Endothelial cell of umbilical vein (primary cell): ENCODE measurements at regions not wholly inside any gene's neighbourhood (a gene's known extent, or its start where the extent isn't known, plus 50 kb on each side); places are given as distances from the start of the nearest gene placed in this dataset.

Source experiments
- BruUV-seq: library from RNA; stranded (reverse); fragments of 400-500 nt; replicated peaks from 2 replicates; lab custom pipeline; 2021; lab: Mats Ljungman, UMichigan
- CTCF ChIA-PET: fragments of 300-600, 350-600 bp; sonication (Branson Sonifier 250); formaldehyde crosslinking; loops from one replicate; lab custom pipeline; 2021; ENCODE audit warnings: antibody characterized with exemption, inconsistent platforms; lab: Charles Lee
- POLR2A ChIA-PET: fragments of 300-600, 350-600 bp; sonication (Branson Sonifier 250); formaldehyde crosslinking; loops from one replicate; lab custom pipeline; 2021; ENCODE audit warnings: antibody characterized with exemption, inconsistent platforms; lab: Charles Lee
- DNase-seq: peaks from one replicate; pipeline ENCODE4 v3.0.0-alpha.2; 2011; ENCODE audit warnings: low read depth, low spot score
- FAIRE-seq: peaks from 2 replicates; lab custom pipeline; 2011; peaks lifted over from hg19 to GRCh38; lab: Jason Lieb, UNC
- H2AFZ ChIP-seq: 2 replicates; pipeline ENCODE4 v1.6.0; 2012; ENCODE audit warnings: low read depth, low read length, control low read depth, inconsistent platforms
- H3K27ac ChIP-seq: 2 replicates; pipeline ENCODE4 v1.5.1; 2011; ENCODE audit warnings: low read depth, mild to moderate bottlenecking, control low read depth, low read length, moderate library complexity; ENCODE audit not compliant: insufficient read depth
- H3K27me3 ChIP-seq, 2 experiments: 2 replicates each; pipeline versions ENCODE4 v1.6.0 to v1.6.1; 2011; ENCODE audit warnings: low read length in 2 of 2, mixed read lengths in 1 of 2; ENCODE audit not compliant: control insufficient read depth in 2 of 2, insufficient read depth in 2 of 2
- H3K36me3 ChIP-seq, 2 experiments: 2 replicates in 1 of 2; 3 replicates in 1 of 2; pipeline ENCODE4 v1.5.1; 2011; ENCODE audit warnings: low read length in 2 of 2, mild to moderate bottlenecking in 1 of 2, moderate library complexity in 1 of 2; ENCODE audit not compliant: control insufficient read depth in 2 of 2, insufficient read depth in 2 of 2; ENCODE audit errors: extremely low read depth in 1 of 2
- H3K4me1 ChIP-seq: 3 replicates; pipeline ENCODE4 v1.5.1; 2011; ENCODE audit warnings: mild to moderate bottlenecking, low read length; ENCODE audit not compliant: control insufficient read depth, insufficient read depth; ENCODE audit errors: extremely low read depth
- H3K4me2 ChIP-seq: 2 replicates; pipeline ENCODE4 v1.6.1; 2011; ENCODE audit warnings: low read length, control low read depth, mixed read lengths; ENCODE audit not compliant: insufficient read depth
- H3K4me3 ChIP-seq, 3 experiments: fragments of 200-600 bp in 1 of 3; sonication (generic), shearing (Covaris generic) in 1 of 3; replicated peaks in 1 of 3; 2 replicates each; pipeline ENCODE4 v1.5.1; 2011 to 2016; ENCODE audit warnings: control low read depth in 3 of 3, low read length in 3 of 3, mild to moderate bottlenecking in 2 of 3, inconsistent platforms in 1 of 3, low read depth in 1 of 3, moderate library complexity in 1 of 3; ENCODE audit not compliant: insufficient read depth in 1 of 3
- H3K79me2 ChIP-seq: 2 replicates; pipeline ENCODE4 v1.6.0; 2012; ENCODE audit warnings: low read length, inconsistent platforms; ENCODE audit not compliant: control insufficient read depth, insufficient read depth
- H3K9ac ChIP-seq: replicated peaks from 2 replicates; pipeline ENCODE3; 2011; ENCODE audit warnings: low read length, control low read depth; ENCODE audit not compliant: insufficient read depth; ENCODE audit errors: extremely low read depth
- H3K9me1 ChIP-seq: replicated peaks from 3 replicates; pipeline ENCODE4 v1.6.0; 2011; ENCODE audit warnings: mild to moderate bottlenecking, low read length; ENCODE audit not compliant: control insufficient read depth, insufficient read depth; ENCODE audit errors: extremely low read depth
- H3K9me3 ChIP-seq: replicated peaks from 2 replicates; pipeline ENCODE4 v1.5.1; 2012; ENCODE audit warnings: low read length, inconsistent platforms; ENCODE audit not compliant: control insufficient read depth, insufficient read depth
- H4K20me1 ChIP-seq: replicated peaks from 2 replicates; pipeline ENCODE3; 2011; ENCODE audit warnings: mild to moderate bottlenecking, low read length; ENCODE audit not compliant: control insufficient read depth, insufficient read depth; ENCODE audit errors: extremely low read depth
- EZH2 ChIP-seq: IDR thresholded peaks from 2 replicates; pipeline ENCODE4 v1.6.1; 2012; ENCODE audit warnings: borderline replicate concordance, low read depth, mild to moderate bottlenecking, moderate library complexity, low read length, inconsistent platforms; ENCODE audit not compliant: severe bottlenecking
- FOS ChIP-seq: IDR thresholded peaks from 2 replicates; pipeline ENCODE4 v1.6.1; 2011; ENCODE audit warnings: mild to moderate bottlenecking, low read length, moderate library complexity, borderline replicate concordance; ENCODE audit not compliant: insufficient read depth
- GATA2 ChIP-seq: IDR thresholded peaks from 2 replicates; pipeline ENCODE4 v1.7.0; 2011; ENCODE audit warnings: low read depth, mild to moderate bottlenecking, moderate library complexity, mixed read lengths, low read length; ENCODE audit not compliant: insufficient read length, insufficient read depth
- JUN ChIP-seq: IDR thresholded peaks from 2 replicates; pipeline ENCODE4 v1.6.1; 2011; ENCODE audit warnings: borderline replicate concordance, low read depth; ENCODE audit not compliant: insufficient read length, insufficient read depth
- MAX ChIP-seq: IDR thresholded peaks from 2 replicates; pipeline ENCODE4 v1.6.1; 2011; ENCODE audit not compliant: insufficient read depth, insufficient read length
- MYC ChIP-seq: IDR thresholded peaks from one replicate; pipeline ENCODE4 v1.6.1; 2011; ENCODE audit warnings: mild to moderate bottlenecking, low read depth, low read length
- POLR2A ChIP-seq: IDR thresholded peaks from 2 replicates; pipeline ENCODE4 v1.6.1; 2012; ENCODE audit warnings: low read depth, mild to moderate bottlenecking, control low read depth, low read length
- POLR2AphosphoS5 ChIP-seq: IDR thresholded peaks from 2 replicates; pipeline ENCODE4 v1.6.1; 2012; ENCODE audit warnings: low read depth, mild to moderate bottlenecking, control low read depth, low read length, moderate library complexity; ENCODE audit not compliant: insufficient read depth
- dilution Hi-C: fragments of 300-500 bp; cut with MboI; formaldehyde crosslinking; loops from one replicate; pipeline ENCODE4 v1.15.0; 2019; ENCODE audit warnings: low sequenced_read_pairs; ENCODE audit not compliant: extremely low pct_ligation_motif_present
- intact Hi-C: fragments of 100-400 bp; cut with micrococcal nuclease; formaldehyde crosslinking; loops from one replicate; pipeline ENCODE4 v1.10.0; 2022
- TF ChIP-seq, protein P1 (sequence below), 2 donors: IDR thresholded peaks; 1 replicate in 1 of 2; 2 replicates in 1 of 2; pipeline ENCODE4 v1.5.1; 2011; ENCODE audit warnings: low read length in 2 of 2, mild to moderate bottlenecking in 2 of 2, moderate library complexity in 2 of 2, control low read depth in 1 of 2, inconsistent platforms in 1 of 2, low read depth in 1 of 2; ENCODE audit not compliant: insufficient read depth in 1 of 2; ENCODE audit errors: extremely low read depth in 1 of 2

- POLR2A ChIA-PET: no interaction called here
- Histone ChIP-seq H3K9me1 (no peaks in the 10 kb centered on the region), H4K20me1 (no peaks in the 10 kb centered on the region)
Observed at GRCh38 chr20:48265791-48266190, 480.5 kb upstream of the SULF2 start.

More at GRCh38 chr20:48265791-48266190, 480.5 kb upstream of the SULF2 start:
- no peaks in the 10 kb centered on the region for H3K9me3 ChIP-seq
- H3K36me3 ChIP-seq: no peaks in the 10 kb centered on the region
- H2AFZ ChIP-seq: no peak overlapping the region
- H3K27ac ChIP-seq: no peak overlapping the region
- H3K4me2 ChIP-seq: no peak overlapping the region
- no peaks in the 10 kb centered on the region for H3K4me1 ChIP-seq
- dilution Hi-C loops: no loop called here
- no peak overlapping the region for H3K9ac ChIP-seq
- no peak for DNase-seq
- intact Hi-C loops: no loop called here
- no TSS peak for BruUV-seq
- TF ChIP-seq, protein P1, sequence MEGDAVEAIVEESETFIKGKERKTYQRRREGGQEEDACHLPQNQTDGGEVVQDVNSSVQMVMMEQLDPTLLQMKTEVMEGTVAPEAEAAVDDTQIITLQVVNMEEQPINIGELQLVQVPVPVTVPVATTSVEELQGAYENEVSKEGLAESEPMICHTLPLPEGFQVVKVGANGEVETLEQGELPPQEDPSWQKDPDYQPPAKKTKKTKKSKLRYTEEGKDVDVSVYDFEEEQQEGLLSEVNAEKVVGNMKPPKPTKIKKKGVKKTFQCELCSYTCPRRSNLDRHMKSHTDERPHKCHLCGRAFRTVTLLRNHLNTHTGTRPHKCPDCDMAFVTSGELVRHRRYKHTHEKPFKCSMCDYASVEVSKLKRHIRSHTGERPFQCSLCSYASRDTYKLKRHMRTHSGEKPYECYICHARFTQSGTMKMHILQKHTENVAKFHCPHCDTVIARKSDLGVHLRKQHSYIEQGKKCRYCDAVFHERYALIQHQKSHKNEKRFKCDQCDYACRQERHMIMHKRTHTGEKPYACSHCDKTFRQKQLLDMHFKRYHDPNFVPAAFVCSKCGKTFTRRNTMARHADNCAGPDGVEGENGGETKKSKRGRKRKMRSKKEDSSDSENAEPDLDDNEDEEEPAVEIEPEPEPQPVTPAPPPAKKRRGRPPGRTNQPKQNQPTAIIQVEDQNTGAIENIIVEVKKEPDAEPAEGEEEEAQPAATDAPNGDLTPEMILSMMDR (IDR thresholded peaks at IDR 0.05; ENCODE audit: extremely low read depth in 1 of 2, insufficient read depth in 1 of 2, low read depth in 1 of 2, low read length in 2 of 2): no peak
- TF ChIP-seq POLR2A (no peak), EZH2 (no peak), POLR2AphosphoS5 (no peak), FOS (no peak), JUN (no peak), MYC (no peak), MAX (no peak), GATA2 (no peak)
- no peak overlapping the region for H3K4me3 ChIP-seq
- no peaks in the 10 kb centered on the region for H3K79me2 ChIP-seq
- peaks cover 0 to 9% of the 10 kb centered on the region in 2 experiments for H3K27me3 ChIP-seq
- CTCF ChIA-PET: no interaction called here
- no peak for FAIRE-seq
